Kidney (tissue), 13 donors: ENCODE measurements at regions not wholly inside any gene's neighbourhood (a gene's known extent, or its start where the extent isn't known, plus 50 kb on each side); places are given as distances from the start of the nearest gene placed in this dataset.

Source experiments
- DNase-seq, 5 donors: peaks; one replicate each; pipeline ENCODE4 v3.0.0-alpha.2; 2013 to 2020
- FAIRE-seq: peaks from 2 replicates; lab custom pipeline; 2012; peaks lifted over from hg19 to GRCh38; lab: Jason Lieb, UNC
- H3K27ac ChIP-seq, 2 donors: one replicate each; pipeline ENCODE4 v1.7.0; 2013; ENCODE audit warnings: low read depth in 2 of 2, low read length in 2 of 2, inconsistent platforms in 1 of 2
- H3K27me3 ChIP-seq: one replicate; pipeline ENCODE4 v1.7.1; 2013; ENCODE audit warnings: low read length, inconsistent platforms; ENCODE audit not compliant: control insufficient read depth, insufficient read depth
- H3K36me3 ChIP-seq, 3 donors: one replicate each; pipeline versions ENCODE4 v1.7.0 to v1.7.1; 2013; ENCODE audit warnings: low read length in 3 of 3, control low read depth in 1 of 3, inconsistent platforms in 1 of 3; ENCODE audit not compliant: insufficient read depth in 3 of 3, control insufficient read depth in 2 of 3
- H3K4me1 ChIP-seq, 3 donors: one replicate each; pipeline versions ENCODE4 v1.7.0 to v1.7.1; 2013; ENCODE audit warnings: low read length in 3 of 3, inconsistent platforms in 1 of 3, low read depth in 1 of 3; ENCODE audit not compliant: control insufficient read depth in 2 of 3, insufficient read depth in 2 of 3
- H3K4me3 ChIP-seq, 3 donors: one replicate each; pipeline versions ENCODE4 v1.7.0 to v1.8.1; 2013; ENCODE audit warnings: low read length in 3 of 3, control low read depth in 1 of 3, inconsistent platforms in 1 of 3
- H3K9ac ChIP-seq, 3 donors: one replicate each; pipeline versions ENCODE4 v1.7.0 to v1.7.1; 2013; ENCODE audit warnings: low read length in 3 of 3, control low read depth in 1 of 3, inconsistent platforms in 1 of 3
- H3K9me3 ChIP-seq, 3 donors: one replicate each; pipeline versions ENCODE4 v1.7.0 to v1.7.1; 2013; ENCODE audit warnings: low read length in 3 of 3, control low read depth in 1 of 3, inconsistent platforms in 1 of 3; ENCODE audit not compliant: control insufficient read depth in 2 of 3, insufficient read depth in 1 of 3
- intact Hi-C: fragments of 100-400 bp; cut with DNase I; formaldehyde crosslinking; loops from one replicate; pipeline ENCODE4 v1.11.1; 2022
- TF ChIP-seq, protein P1 (sequence below): IDR thresholded peaks from 3 replicates; pipeline ENCODE4 v1.5.1; 2012; ENCODE audit warnings: mild to moderate bottlenecking, moderate library complexity, borderline replicate concordance; ENCODE audit not compliant: insufficient read depth; ENCODE audit errors: extremely low read depth
- donor health status: control.
- donor health status: control.
- donor health status: control.
- donor health status: control.
- donor health status: control.
- donor health status: DM: yes; HTN: yes; CAD: no.
- donor health status: Normal renal cell carcinoma (clear cell type).

- Histone ChIP-seq H3K27me3 (no peaks in the 10 kb centered on the region), H3K27ac (no peak overlapping the region), H3K9ac (no peak overlapping the region), H3K36me3 (no peaks in the 10 kb centered on the region), H3K4me3 (no peak overlapping the region), H3K9me3 (peaks cover 0 to 3% (median 0%) of the 10 kb centered on the region in 3 donors), H3K4me1 (no peaks in the 10 kb centered on the region)
- no peak for FAIRE-seq
- intact Hi-C loops, result no loop called here
- no peak for DNase-seq
- TF ChIP-seq, protein P1, sequence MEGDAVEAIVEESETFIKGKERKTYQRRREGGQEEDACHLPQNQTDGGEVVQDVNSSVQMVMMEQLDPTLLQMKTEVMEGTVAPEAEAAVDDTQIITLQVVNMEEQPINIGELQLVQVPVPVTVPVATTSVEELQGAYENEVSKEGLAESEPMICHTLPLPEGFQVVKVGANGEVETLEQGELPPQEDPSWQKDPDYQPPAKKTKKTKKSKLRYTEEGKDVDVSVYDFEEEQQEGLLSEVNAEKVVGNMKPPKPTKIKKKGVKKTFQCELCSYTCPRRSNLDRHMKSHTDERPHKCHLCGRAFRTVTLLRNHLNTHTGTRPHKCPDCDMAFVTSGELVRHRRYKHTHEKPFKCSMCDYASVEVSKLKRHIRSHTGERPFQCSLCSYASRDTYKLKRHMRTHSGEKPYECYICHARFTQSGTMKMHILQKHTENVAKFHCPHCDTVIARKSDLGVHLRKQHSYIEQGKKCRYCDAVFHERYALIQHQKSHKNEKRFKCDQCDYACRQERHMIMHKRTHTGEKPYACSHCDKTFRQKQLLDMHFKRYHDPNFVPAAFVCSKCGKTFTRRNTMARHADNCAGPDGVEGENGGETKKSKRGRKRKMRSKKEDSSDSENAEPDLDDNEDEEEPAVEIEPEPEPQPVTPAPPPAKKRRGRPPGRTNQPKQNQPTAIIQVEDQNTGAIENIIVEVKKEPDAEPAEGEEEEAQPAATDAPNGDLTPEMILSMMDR, result no peak
Observed at GRCh38 chr7:53087274-53087673, 51.8 kb downstream of the POM121L12 start.

DNA sequence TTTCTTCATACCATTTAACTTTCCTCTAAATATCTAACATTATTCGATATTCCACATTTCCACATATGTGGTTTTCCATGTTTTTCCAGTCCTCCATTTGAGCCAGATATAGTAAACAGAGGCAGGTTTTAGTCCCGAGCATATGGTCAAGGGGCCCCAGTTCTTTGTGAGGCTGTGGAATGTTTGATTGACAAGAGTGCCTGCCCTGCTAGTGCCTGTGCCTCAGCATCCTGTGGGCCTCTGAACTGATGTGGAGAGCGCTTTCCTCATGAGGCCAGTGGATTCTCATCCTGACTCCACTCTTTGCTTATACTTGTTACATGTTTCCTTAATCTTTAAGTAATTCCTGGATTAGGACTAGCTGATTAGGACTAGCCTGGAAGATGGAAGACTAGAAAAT, 58.8 kb downstream of the POM121L12 start:
- FAIRE-seq, result no peak
- H3K4me3 ChIP-seq, result no peak overlapping the region
- no peaks in the 10 kb centered on the region for H3K4me1 ChIP-seq
- no peak overlapping the region for H3K27ac ChIP-seq
- H3K9ac ChIP-seq, result no peak overlapping the region
- no peak for DNase-seq
- H3K27me3 ChIP-seq, result no peaks in the 10 kb centered on the region
- TF ChIP-seq, protein P1, result no peak
- H3K9me3 ChIP-seq, result no peaks in the 10 kb centered on the region
- no peaks in the 10 kb centered on the region for H3K36me3 ChIP-seq
- intact Hi-C loops, result no loop called here

DNA sequence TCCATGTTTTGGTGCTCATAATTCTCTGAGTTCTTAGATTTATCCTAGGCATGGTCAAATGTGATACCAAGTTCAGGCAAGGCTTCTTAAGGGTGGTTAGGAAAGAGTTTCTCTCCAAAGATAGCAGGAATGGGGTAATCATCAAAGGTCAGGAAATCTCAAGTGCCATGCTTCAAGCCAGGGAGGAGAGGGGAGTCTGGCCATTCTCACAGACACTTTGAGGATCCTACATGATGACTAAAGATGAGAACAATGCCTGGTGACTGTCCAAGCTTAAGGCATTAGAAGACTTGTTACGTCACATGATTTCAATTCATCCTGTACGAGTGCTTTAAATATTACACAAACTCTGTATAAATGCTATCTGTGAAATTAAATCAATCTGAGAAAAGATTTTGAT, 59.4 kb downstream of the POM121L12 start:
- no peak overlapping the region for H3K27ac ChIP-seq
- H3K9me3 ChIP-seq, result no peaks in the 10 kb centered on the region
- DNase-seq (no peak), FAIRE-seq (no peak)
- no peak overlapping the region for H3K4me3 ChIP-seq
- no peak overlapping the region for H3K9ac ChIP-seq
- H3K27me3 ChIP-seq, result no peaks in the 10 kb centered on the region
- TF ChIP-seq, protein P1, result no peak
- H3K4me1 ChIP-seq, result no peaks in the 10 kb centered on the region
- no peaks in the 10 kb centered on the region for H3K36me3 ChIP-seq
- intact Hi-C loops, result no loop called here
